ENCODE measurements at regions not wholly inside any gene's neighbourhood (a gene's known extent, or its start where the extent isn't known, plus 50 kb on each side); places are given as distances from the start of the nearest gene placed in this dataset.
"Not testable (repeated sequence)": the region's sequence is repeated elsewhere in the genome, so short reads cannot be mapped to it uniquely, and the experiment has no call there.

- 94% methylated on average over 1 of the region's 1 CpG for WGBS (ENCODE audit: low lambda C conversion rate, missing lambda C conversion rate)
- Histone ChIP-seq H2AFZ (no peak overlapping the region), H4K20me1 (ENCODE audit: insufficient read depth, poor library complexity, severe bottlenecking) (no peaks in the 10 kb centered on the region), H3K4me2 (no peak overlapping the region), H3K36me3 (replicated peaks; ENCODE audit: insufficient read depth, low read depth) (no peaks in the 10 kb centered on the region), H3K9me3 (ENCODE audit: low read depth) (no peaks in the 10 kb centered on the region), H3K27ac (no peak overlapping the region), H3K4me3 (no peak overlapping the region), H3K4me1 (ENCODE audit: insufficient read depth) (no peaks in the 10 kb centered on the region), H3K27me3 (no peaks in the 10 kb centered on the region), H3K79me2 (no peaks in the 10 kb centered on the region), H3K9me2 (replicated peaks; ENCODE audit: insufficient read depth) (no peaks in the 10 kb centered on the region)
- TF ChIP-seq EZH2phosphoT487 (IDR thresholded peaks at IDR 0.05; ENCODE audit: low read depth, severe bottlenecking, unreplicated experiment) (no peak), CTCF (IDR thresholded peaks at IDR 0.05; ENCODE audit: poor library complexity) (no peak), EZH2 (IDR thresholded peaks at IDR 0.05; ENCODE audit: borderline replicate concordance) (no peak)
- DNase-seq (ENCODE audit: low spot score) = no peak
Measured at GRCh38 chr2:195434346-195434745, 222.7 kb upstream of the SLC39A10 start.

GRCh38 chr2:195433729-195434128, 223.3 kb upstream of the SLC39A10 start:
- H3K9me2 ChIP-seq (replicated peaks; ENCODE audit: insufficient read depth); H3K27ac ChIP-seq; H3K4me2 ChIP-seq; H3K9me3 ChIP-seq (ENCODE audit: low read depth); H3K79me2 ChIP-seq; H3K4me3 ChIP-seq; H3K4me1 ChIP-seq (ENCODE audit: insufficient read depth); H4K20me1 ChIP-seq (ENCODE audit: insufficient read depth, poor library complexity, severe bottlenecking); H2AFZ ChIP-seq; DNase-seq (ENCODE audit: low spot score); H3K36me3 ChIP-seq (replicated peaks; ENCODE audit: insufficient read depth, low read depth); H3K27me3 ChIP-seq: not testable (repeated sequence)
- WGBS (ENCODE audit: low lambda C conversion rate, missing lambda C conversion rate) = 62% methylated on average over 2 of the region's 2 CpGs

- DNase-seq (ENCODE audit: low spot score) = no peak
Measured at GRCh38 chr2:195428673-195429072, 228.4 kb upstream of the SLC39A10 start.

GRCh38 chr2:195425328-195425727, 231.7 kb upstream of the SLC39A10 start:
- Histone ChIP-seq H3K27ac (no peak overlapping the region), H3K4me2 (no peak overlapping the region), H3K4me1 (ENCODE audit: insufficient read depth) (no peaks in the 10 kb centered on the region), H3K36me3 (replicated peaks; ENCODE audit: insufficient read depth, low read depth) (no peaks in the 10 kb centered on the region), H3K27me3 (no peaks in the 10 kb centered on the region), H3K9me2 (replicated peaks; ENCODE audit: insufficient read depth) (no peaks in the 10 kb centered on the region), H4K20me1 (ENCODE audit: insufficient read depth, poor library complexity, severe bottlenecking) (no peaks in the 10 kb centered on the region), H3K4me3 (no peak overlapping the region), H3K79me2 (no peaks in the 10 kb centered on the region), H3K9me3 (ENCODE audit: low read depth) (no peaks in the 10 kb centered on the region), H2AFZ (no peak overlapping the region)
- TF ChIP-seq EZH2 (IDR thresholded peaks at IDR 0.05; ENCODE audit: borderline replicate concordance) (no peak), CTCF (IDR thresholded peaks at IDR 0.05; ENCODE audit: poor library complexity) (no peak), EZH2phosphoT487 (IDR thresholded peaks at IDR 0.05; ENCODE audit: low read depth, severe bottlenecking, unreplicated experiment) (no peak)
- no peak for DNase-seq (ENCODE audit: low spot score)
- WGBS (ENCODE audit: low lambda C conversion rate, missing lambda C conversion rate) = 92% methylated on average over 1 of the region's 1 CpG

More at GRCh38 chr2:195428673-195429072, 228.4 kb upstream of the SLC39A10 start:
- Histone ChIP-seq H3K9me2 (replicated peaks; ENCODE audit: insufficient read depth) (no peaks in the 10 kb centered on the region), H3K9me3 (ENCODE audit: low read depth) (no peaks in the 10 kb centered on the region), H3K27ac (no peak overlapping the region), H3K79me2 (no peaks in the 10 kb centered on the region), H3K4me3 (no peak overlapping the region), H3K27me3 (no peaks in the 10 kb centered on the region), H3K4me1 (ENCODE audit: insufficient read depth) (no peaks in the 10 kb centered on the region), H2AFZ (no peak overlapping the region), H3K36me3 (replicated peaks; ENCODE audit: insufficient read depth, low read depth) (no peaks in the 10 kb centered on the region), H3K4me2 (no peak overlapping the region), H4K20me1 (ENCODE audit: insufficient read depth, poor library complexity, severe bottlenecking) (no peaks in the 10 kb centered on the region)
- WGBS (ENCODE audit: low lambda C conversion rate, missing lambda C conversion rate) = 96% methylated on average over 3 of the region's 3 CpGs
- TF ChIP-seq CTCF (IDR thresholded peaks at IDR 0.05; ENCODE audit: poor library complexity) (no peak), EZH2phosphoT487 (IDR thresholded peaks at IDR 0.05; ENCODE audit: low read depth, severe bottlenecking, unreplicated experiment) (no peak), EZH2 (IDR thresholded peaks at IDR 0.05; ENCODE audit: borderline replicate concordance) (no peak)

Data from hepatocyte (in vitro differentiated cells).